ENCODE measurements at regions not wholly inside any gene's neighbourhood (a gene's known extent, or its start where the extent isn't known, plus 50 kb on each side); places are given as distances from the start of the nearest gene placed in this dataset.

DNA sequence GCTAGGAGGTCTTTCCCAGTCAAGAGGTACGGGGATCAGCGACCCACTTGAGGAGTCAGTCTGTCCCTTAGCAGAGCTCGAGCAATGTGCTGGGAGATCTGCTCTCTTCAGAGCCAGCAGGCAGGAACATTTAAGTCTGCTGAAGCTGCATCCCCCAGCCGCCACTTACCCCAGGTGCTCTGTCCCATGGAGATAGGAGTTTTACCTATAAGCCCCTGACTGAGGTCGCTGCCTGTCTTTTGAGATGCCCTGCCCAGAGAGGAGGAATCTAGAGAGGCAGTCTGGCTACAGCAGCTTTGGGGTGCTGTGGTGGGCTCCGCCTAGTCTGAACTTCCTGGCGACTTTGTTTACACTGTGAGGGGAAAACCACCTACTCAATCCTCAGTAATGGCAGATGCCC, 874.9 kb upstream of the FLRT2 start:
- no peak for DNase-seq

DNA sequence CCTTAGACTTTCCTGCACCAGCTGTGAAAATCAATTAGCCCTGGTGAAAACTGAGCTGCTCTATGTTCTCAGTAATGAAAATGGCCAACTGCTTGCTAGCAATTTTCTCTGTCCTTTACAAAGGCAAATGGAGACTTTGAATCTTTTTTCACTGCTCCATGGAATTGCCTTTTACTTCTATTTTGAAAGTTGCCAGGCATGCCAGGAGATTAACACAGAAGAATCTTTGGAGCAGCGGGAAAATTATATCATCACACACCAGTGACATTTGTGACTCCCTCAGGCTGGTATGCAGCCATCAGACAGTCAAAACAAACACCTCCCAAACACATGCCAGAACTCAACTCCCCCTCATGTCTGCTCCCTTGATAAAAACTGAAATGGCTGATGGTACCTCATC, 872.0 kb upstream of the FLRT2 start:
- no peak for DNase-seq

DNA sequence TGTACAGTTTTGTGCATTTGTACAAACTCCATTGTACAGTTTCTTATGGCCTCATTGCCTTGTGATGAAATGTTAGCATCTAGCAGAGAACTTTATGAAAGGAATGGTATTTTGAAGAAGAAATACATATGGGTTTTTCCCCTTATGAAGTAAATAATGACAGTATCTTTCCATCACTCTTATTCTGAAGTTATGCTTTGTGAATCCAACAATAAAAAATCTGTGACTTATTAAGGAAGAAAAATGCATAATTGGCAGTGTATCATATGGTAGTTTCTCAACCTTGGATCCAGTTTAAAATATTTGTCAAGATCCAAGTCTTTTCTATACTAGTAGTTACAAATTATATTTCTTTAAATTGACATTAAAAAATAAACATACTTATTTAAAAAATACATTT, 859.1 kb upstream of the FLRT2 start:
- no peak for DNase-seq

DNA sequence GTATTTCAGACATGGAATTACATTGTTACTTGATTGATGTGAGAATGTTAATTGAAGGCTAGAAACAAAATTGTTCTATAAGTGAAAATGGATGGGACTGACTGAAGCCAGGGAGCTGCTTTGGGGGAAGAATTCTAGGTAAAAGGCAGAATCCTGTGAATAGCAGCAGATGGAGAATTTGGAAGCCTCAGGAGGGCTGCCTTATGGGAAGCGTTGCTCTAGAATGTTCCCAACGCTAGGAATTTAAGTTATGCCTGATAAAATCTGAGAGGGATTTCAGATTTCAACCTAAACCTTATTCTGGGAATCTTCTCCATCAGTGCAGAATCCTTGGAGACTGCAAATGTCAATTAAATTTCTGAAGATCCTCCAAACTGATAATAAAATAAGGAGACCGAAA, 858.2 kb upstream of the FLRT2 start:
- no peak for DNase-seq

DNA sequence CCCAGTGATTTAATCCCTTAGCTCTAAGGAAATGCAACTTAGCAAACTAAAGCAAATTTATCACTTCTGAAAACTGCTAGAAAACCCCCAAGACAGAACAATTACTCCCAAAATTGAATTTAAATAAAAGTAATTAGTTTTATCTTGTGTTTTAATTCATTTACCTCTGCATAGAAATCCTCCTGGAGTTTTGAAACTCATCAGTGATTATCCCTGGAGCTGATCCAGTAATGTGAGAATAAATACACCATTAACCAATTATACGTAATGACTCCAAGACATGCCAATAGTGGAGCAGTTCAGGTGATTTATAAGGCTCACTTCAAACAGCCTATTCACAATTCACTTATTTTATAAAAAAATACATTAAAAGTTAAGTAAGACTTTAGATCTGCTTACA, 855.3 kb upstream of the FLRT2 start:
- DNase-seq: no peak

DNA sequence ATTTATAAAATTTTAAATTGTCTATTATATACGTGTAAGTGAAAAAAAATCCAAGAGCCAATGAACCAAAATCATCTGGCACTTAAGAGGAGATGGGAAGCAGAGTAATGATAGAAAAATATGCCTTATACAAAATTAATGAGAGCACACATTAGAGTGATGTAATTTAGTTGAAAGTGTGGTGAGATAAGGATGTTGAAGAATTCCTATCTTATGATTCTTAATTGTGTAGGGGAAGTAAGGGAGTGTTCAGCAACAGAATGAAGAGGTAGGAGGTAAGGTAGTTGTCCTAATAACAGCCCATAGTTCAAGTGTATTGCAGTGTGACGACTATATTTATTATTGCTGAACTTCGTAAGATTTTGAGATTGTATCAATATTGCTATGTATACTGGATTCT, 843.4 kb upstream of the FLRT2 start:
- no peak for DNase-seq

DNA sequence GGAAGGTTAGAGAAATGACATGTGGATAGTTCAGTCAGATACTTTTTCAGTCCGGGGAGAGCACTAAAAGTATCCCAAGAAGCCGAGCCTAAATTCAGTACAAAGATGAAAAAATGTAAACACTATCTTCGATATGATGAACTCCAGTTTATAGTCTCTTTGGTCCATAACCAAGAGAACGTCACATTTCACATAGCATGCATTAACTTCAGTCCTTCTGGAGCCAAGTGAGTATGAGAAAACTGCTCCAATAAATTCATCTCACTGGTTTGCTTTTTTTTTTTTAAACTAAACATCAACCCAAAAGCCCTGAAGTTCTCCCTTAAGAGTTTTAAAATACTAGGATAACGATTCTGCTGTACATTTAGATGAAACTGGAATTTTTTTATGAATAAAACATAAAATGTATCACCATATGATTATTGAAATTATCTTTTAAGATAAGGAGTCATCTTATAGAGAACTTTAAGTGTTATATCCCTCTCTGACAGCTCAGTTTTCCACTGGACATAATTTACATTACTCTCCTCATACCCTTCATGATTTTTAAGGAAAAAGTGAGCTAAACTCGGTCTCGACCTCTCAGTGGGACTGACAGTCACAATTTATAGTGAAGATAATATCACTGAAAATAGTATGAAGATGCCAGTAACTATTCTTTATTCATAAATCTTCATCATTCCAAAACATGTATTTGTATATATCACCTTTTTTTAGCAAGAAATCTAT, 841.5 kb upstream of the FLRT2 start:
- DNase-seq: no peak

DNA sequence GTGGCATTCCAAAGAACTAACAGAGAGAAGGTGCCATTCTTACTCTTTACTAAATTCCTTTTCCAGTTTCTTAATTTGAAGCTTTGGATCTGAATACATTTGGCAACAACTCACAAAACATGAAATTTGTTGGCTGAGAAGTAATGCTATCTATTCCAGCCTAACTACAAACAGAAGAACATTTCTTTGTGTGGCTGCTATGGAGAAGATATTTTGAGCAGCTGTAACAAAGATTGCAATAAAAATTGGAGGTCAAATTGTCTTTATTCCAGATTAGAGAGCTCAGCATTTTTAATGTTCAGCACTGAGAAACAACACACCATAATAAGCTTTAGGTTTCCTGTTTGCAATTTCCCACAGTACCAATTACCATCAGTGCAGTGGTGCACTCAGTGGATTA, 835.8 kb upstream of the FLRT2 start:
- DNase-seq: no peak

DNA sequence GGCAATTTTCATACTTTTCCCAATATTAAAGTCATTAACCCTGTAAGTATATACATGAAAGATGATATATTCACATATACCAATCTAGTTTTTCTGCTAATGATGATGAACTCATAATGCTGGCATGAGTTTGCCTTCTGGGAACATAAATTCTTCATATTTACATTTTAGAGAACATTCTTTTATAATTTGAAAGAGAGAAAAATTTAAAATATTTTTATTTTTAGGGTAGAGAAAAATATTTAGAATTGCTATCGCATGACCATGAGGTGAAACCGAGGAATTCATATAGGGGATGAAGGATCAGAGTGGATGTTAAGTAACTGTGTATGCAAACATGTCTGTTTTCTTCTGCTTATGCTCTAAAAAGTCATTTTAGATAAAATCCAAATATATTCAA, 825.3 kb upstream of the FLRT2 start:
- no peak for DNase-seq

DNA sequence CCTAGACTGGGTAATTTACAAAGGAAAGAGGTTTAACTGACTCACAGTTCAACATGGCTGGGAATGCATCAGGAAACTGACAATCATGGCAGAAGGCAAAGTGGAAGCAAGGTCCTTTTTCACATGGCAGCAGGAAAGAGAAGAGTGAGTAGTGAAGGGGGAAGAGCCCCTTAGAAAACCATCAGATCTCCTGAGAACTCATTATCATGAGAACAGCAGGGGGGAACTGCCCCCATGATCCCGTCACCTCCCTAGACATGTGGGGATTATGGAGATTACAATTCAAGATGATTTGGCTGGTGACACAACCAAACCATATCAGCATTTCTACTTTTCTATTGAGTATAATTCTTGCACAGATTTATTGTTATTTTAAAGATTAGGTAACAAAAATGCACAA, 822.1 kb upstream of the FLRT2 start:
- DNase-seq: no peak

DNA sequence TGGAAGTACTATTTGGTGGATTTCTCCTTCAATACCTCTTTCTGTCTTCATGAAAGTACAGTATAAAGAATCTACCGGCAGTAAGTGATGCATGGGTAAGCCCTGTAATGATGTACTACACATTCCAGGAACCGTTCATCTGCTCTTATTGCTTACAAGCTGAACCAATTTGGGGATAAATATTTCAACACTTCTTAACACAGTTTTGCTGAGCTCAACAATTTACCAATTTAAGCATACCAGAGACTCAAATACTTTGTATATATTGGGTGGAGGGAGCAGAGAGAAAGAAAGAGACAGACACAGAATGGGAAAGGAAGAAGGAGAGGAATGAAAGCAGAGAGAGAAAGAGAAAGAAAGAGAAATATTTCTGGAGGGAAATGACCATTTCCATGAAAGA, 821.1 kb upstream of the FLRT2 start:
- no peak for DNase-seq

DNA sequence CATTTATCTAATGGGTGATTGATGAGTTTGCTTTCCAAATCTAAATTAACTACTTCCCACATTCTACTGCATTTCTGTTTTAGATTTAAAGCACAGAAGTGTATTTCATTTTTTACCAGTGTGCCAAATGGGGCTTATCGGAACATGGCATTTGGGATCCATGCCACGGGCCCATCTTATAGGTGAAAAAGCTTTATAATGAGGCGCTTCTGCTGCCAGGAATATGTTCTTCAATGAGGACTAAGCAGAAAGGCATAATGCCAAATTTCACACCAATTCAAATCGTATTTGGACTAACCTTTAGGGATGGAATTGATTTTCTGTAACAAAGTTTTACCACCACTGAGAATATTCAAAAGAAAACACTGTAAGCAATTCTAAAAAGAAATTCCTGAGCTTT, 803.5 kb upstream of the FLRT2 start:
- DNase-seq: no peak

DNA sequence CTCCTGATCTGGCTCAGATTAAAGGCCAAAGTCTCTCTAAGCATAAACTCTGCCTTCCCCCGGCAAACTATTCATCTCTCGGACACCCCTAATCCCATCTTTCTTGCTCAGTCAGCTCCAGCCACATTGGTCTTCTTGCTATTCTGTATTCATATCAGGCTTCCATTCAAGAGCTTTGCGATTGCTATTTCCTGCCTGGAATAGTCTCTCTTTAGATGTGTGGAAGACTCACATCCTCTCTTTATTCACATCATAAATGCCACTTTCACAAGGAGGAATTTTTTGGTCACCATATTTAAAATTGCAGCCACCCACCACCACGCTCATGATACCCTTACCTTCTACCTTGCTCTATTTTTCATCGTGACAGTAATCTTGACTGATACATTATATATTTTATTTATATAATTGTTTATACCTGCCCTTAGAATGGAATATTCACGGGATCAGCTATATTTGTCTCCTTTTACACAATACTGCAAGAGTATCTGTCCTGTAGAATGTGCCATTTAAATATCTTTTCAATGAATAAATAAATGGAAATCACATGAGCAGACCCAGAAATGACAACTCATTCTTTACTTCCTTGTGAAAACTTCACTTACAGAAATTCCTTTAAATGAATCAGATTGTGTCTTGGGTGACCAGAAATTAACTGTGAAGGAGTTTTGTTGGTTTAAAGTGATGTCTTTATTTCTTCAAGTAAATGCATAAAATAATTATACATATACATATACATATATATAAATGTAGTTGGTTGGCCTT, 780.6 kb upstream of the FLRT2 start:
- DNase-seq: no peak

DNA sequence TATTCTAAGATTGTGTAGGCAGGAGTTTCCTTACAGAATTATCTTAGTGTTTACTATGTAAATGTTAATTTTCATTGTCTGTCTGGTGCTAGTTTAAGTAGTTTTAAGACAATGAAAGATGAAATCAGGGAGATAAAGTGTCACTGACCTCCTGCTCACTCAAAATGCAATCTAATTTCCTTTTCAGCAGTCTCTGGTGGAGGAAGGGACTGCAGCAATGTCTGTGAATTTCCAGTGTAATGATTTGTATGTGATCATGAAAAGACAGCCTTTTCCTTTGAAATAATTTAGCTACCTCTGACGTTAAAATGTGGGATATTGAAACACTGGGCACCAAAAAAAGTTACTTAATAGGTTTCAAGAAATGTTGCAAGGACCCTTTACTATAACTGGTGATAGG, 779.7 kb upstream of the FLRT2 start:
- no peak for DNase-seq

DNA sequence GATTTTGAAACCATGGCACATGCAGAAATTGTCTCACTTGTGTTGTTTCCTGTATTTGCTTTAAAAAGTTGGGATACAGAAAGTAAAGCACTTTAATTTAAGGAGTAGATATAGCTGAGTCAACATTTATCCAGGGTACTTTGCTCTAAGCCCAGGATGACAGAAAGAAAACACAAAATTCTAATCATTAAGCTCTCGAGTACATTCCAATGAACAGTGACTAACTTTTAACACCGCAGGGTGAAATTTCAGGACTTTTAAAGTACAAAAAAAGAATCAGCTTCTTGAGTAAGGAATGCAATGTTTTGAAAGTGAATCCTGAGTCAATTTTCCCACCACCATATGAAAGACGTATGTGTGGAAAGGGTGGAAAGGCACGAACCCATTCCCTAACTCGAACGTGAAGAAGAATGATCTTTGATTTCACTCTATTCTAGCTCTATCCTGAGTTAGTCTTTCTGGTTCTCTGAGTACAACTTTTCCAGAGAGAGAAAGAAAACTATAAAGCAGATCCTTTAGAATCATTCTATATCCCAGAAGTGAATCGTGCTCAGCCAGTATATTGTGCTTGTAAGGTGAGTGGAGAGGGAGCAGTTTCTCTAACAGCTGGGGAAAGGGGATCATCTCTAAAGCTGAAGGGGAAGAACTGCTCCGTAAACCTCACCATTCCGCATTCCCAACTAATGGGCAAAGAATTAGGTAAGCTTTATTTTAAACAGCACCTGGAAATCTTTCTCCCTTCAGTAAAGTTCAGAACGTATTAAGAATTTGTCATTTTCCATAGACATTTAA, 779.0 kb upstream of the FLRT2 start:
- no peak for DNase-seq

DNA sequence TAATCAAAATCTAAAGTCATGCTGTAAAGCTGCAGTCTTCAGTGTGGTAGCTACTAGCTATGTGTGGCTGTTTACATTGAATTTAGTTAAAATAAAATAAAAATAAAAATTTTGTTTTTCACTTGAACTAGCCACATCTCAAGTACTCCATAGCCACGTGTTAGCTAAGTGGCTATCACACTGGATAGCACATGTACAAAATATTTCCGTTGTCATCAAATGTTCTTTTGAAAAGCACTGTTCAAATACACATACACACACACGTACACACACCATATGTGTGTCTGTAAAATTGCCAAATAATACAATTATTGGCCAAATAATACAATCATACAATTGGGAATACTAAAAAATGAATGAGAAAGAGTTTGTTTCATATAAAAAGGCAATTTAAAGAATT, 778.2 kb upstream of the FLRT2 start:
- DNase-seq: no peak

DNA sequence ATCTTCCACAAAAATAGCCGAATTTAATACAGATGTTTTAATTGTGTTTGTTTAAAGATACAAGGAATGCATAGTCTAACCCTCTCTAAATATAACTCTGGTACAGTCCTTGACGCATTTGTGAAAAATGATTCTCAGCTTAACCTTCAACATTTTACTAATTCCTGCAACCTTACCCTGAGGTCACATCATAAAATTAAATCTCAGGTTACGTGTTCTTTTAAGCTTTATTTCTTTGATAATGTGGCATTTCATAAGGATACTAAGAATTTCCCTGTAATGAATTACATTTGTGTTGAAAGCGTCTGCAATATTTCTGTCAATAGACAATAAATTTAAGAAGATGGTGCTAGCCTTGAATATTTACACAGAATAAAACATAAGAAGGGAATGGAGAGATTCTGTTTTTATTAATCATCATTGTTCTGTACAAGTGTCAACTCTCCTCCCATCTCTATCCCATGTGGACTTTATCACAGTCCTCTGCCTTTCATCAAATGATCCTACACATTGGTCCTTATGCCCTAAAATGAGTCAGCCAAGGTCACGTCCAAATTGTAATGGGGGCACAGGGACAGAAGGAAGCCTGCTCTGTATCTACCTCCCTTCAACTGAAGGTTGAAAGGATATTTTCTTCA, 769.3 kb upstream of the FLRT2 start:
- no peak for DNase-seq

DNA sequence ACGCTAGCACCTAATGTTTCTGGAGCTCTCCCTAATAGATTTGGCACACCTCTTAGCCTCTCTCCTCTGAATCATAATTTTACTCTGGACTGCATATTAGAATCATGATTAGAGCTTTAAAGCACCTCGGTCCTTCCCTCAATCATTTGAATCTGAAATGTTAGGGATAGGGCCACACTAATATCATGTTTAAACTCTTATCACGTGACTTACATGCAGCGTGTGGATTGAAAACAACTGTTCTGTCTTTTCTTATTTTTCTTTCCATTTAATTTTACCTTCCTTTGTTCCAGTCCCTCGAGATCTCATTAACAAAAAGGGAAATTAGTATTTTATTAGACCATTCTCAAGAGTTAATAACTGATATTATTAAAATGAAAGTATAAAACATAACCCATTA, 762.5 kb upstream of the FLRT2 start:
- no peak for DNase-seq

DNA sequence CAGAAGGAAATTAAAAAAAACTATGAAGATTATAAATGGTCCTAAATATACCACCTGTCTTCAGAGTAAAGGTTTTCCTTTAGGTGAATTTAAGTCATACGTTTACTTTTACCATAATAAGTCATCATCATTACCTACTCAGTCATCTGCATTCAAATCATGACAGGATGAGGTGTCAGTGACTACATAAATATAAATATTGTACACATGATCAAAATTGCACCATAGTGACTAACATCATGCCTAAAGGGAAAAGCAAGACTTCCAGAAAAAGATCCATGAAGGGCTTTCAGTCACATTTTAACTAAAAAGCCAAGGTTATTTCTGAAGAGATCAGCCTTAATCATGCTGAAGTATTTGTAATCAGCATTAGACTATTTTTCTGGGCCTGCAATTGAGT, 759.9 kb upstream of the FLRT2 start:
- no peak for DNase-seq

DNA sequence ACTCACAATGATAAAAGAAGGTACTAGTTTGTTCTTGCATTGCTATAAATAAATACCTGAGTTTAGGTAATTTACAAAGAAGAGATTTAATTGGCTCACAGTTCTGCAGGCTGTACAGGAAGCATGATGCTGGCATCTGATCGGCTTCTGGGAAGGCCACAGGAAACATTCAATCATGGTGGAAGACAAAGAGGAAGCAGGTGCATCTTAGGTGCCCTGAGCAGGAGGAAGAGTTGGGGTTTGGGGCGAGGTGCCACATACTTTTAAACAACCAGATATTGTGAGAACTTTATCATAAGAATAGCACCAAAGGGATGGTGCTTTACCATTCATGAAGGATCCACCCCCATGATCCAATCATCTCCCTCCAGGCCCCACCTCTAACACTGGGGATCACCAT, 752.6 kb upstream of the FLRT2 start:
- DNase-seq: no peak

DNA sequence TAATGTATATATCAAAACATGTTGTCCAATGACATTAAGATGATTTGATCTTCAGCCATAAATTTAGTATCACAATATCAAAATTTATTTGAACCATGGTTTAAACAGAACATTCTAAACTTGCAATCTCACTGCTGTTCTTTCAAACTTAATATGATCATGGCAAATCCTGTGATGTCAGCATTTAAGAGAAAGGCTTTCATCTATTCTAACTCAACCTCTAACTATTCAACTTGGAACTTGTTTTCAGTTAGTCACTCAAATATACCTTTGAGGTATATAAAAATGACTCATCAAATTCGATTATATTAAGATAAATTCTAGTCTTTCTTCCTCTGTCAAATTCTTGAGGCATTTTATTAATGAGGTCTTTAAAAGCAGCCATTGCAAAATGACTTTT, 747.0 kb upstream of the FLRT2 start:
- no peak for DNase-seq

DNA sequence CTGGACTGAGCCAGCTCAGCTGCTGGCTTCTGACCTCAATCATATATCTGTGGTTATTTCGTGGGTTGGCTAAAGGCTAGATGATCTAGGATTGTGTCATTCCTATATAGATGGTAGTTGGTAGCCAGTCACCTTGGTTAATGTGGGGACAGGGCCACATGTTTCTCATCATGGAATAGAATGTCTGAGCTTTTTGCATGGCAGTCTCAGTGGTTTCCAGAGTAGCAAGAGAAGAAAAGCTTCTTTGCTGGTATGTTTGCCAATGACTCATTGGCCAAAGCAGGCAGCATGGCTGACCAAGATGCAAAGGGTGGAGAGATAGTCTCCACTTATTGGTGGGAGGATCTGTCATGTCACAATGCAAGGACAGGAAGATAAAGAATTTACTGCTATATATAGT, 746.4 kb upstream of the FLRT2 start:
- no peak for DNase-seq

DNA sequence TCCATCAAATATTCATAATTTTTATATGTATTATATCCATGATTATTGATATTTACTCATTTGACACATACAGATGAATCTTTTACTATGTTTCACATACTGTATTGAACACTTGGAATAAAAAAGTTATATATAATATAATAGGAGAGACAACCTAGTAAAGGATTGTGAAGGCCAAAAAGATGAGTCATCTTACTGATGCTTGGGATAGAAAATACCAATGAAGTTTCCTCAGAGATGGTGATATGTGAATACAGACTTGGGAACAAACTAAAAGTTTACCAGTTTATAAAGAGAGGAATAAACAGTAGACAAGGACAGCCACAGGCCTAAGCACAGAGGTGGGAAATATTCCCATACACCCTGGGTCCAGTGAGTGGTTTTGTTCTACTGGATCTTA, 743.9 kb upstream of the FLRT2 start:
- DNase-seq: no peak

DNA sequence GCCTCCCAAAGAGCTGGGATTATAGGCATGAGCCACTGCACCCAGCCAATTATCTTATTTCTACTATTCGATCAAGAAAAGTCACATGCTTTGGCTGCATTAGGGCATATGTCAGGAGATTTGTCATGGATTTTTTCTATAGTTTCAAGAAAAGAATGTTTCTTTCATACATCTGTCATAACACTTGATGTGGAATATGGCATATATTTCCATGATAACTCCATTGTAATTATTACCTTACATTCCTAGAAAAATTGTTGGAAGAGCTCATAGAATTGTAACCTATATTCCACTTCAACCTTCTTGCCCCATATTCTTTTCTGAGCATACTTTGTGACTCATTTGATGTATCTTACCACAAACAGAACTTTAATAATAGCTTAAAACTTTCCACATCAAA, 740.9 kb upstream of the FLRT2 start:
- DNase-seq: no peak
